Activated CD8-positive, alpha-beta memory T cell treated with anti-CD3 and anti-CD28 coated beads, Interleukin-2, amount 10 ng/mL, durations not matched to agents 7 days and 5 days (primary cell): ENCODE measurements at regions not wholly inside any gene's neighbourhood (a gene's known extent, or its start where the extent isn't known, plus 50 kb on each side); places are given as distances from the start of the nearest gene placed in this dataset.

ENCODE experiments used
- ATAC-seq: fragments of 150-1000 bp; cut with Tn5 transposase; one replicate; pipeline ENCODE4 v1.10.0; 2021; ENCODE audit warnings: moderate library complexity
- CTCF ChIA-PET: fragments of 350-600 bp; sonication (Branson Sonifier 250); formaldehyde crosslinking; loops from one replicate; lab custom pipeline; 2021; ENCODE audit warnings: antibody characterized with exemption; lab: Charles Lee
- DNase-seq: peaks from one replicate; pipeline ENCODE4 v3.0.0-alpha.2; 2020
- H3K27ac Mint-ChIP-seq: one replicate; pipeline ENCODE4 v1.8.0; 2021; ENCODE audit warnings: mild to moderate bottlenecking, mixed read lengths
- H3K27me3 Mint-ChIP-seq: one replicate; pipeline ENCODE4 v1.8.0; 2021; ENCODE audit warnings: mixed read lengths
- H3K36me3 Mint-ChIP-seq: one replicate; pipeline ENCODE4 v1.8.0; 2021; ENCODE audit warnings: mild to moderate bottlenecking, mixed read lengths
- H3K4me1 Mint-ChIP-seq: one replicate; pipeline ENCODE4 v1.8.0; 2021; ENCODE audit warnings: mixed read lengths
- H3K4me3 Mint-ChIP-seq: one replicate; pipeline ENCODE4 v1.8.0; 2021; ENCODE audit warnings: mild to moderate bottlenecking, moderate library complexity, mixed read lengths
- H3K9me3 Mint-ChIP-seq: one replicate; pipeline ENCODE4 v1.8.0; 2022; ENCODE audit warnings: low read depth, mixed read lengths

GRCh38 chr11:13905137-13905781 lies 57.3 kb upstream of the SPON1 start:
- Mint-ChIP-seq H3K27ac (no peak overlapping the region), H3K4me1 (no peaks in the 10 kb centered on the region), H3K27me3 (peaks cover 6% of the 10 kb centered on the region), H3K4me3 (no peak overlapping the region), H3K9me3 (peaks cover 10% of the 10 kb centered on the region), H3K36me3 (peaks cover 4% of the 10 kb centered on the region)
- CTCF ChIA-PET = no interaction called here
- DNase-seq = no peak
- no peak for ATAC-seq

- no peak for ATAC-seq
- no peak overlapping the region for H3K27ac Mint-ChIP-seq
- CTCF ChIA-PET = no interaction called here
- H3K9me3 Mint-ChIP-seq = peaks cover 10% of the 10 kb centered on the region
- DNase-seq = no peak
- peaks cover 4% of the 10 kb centered on the region for H3K36me3 Mint-ChIP-seq
- no peaks in the 10 kb centered on the region for H3K4me1 Mint-ChIP-seq
- H3K27me3 Mint-ChIP-seq = peaks cover 2% of the 10 kb centered on the region
- no peak overlapping the region for H3K4me3 Mint-ChIP-seq
These were observed 54.8 kb upstream of the SPON1 start for GRCh38 chr11:13907678-13908077.

- no peak overlapping the region for H3K4me3 Mint-ChIP-seq
- no peaks in the 10 kb centered on the region for H3K4me1 Mint-ChIP-seq
- peaks cover 2% of the 10 kb centered on the region for H3K27me3 Mint-ChIP-seq
- H3K27ac Mint-ChIP-seq = no peak overlapping the region
- peaks cover 9% of the 10 kb centered on the region for H3K9me3 Mint-ChIP-seq
- ATAC-seq = no peak
- H3K36me3 Mint-ChIP-seq = peaks cover 4% of the 10 kb centered on the region
- DNase-seq = no peak
- CTCF ChIA-PET = no interaction called here
These were observed 54.0 kb upstream of the SPON1 start for GRCh38 chr11:13908535-13908934.
